ENCODE measurements at regions not wholly inside any gene's neighbourhood (a gene's known extent, or its start where the extent isn't known, plus 50 kb on each side); places are given as distances from the start of the nearest gene placed in this dataset.

- TF ChIP-seq, protein P1, sequence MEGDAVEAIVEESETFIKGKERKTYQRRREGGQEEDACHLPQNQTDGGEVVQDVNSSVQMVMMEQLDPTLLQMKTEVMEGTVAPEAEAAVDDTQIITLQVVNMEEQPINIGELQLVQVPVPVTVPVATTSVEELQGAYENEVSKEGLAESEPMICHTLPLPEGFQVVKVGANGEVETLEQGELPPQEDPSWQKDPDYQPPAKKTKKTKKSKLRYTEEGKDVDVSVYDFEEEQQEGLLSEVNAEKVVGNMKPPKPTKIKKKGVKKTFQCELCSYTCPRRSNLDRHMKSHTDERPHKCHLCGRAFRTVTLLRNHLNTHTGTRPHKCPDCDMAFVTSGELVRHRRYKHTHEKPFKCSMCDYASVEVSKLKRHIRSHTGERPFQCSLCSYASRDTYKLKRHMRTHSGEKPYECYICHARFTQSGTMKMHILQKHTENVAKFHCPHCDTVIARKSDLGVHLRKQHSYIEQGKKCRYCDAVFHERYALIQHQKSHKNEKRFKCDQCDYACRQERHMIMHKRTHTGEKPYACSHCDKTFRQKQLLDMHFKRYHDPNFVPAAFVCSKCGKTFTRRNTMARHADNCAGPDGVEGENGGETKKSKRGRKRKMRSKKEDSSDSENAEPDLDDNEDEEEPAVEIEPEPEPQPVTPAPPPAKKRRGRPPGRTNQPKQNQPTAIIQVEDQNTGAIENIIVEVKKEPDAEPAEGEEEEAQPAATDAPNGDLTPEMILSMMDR (IDR thresholded peaks at IDR 0.05; ENCODE audit: low read depth, low read length), result no peak
- no peak for TF ChIP-seq POLR2A (IDR thresholded peaks at IDR 0.05; ENCODE audit: extremely low read depth, insufficient read length)
- TF ChIP-seq, protein P2, sequence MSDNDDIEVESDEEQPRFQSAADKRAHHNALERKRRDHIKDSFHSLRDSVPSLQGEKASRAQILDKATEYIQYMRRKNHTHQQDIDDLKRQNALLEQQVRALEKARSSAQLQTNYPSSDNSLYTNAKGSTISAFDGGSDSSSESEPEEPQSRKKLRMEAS (IDR thresholded peaks at IDR 0.05; ENCODE audit: low read depth, low read length), result no peak
Observed at GRCh38 chr22:48456449-48456848, 1371.2 kb downstream of the BRD1 start.

Data from NB4 (cell line).